ENCODE measurements at regions not wholly inside any gene's neighbourhood (a gene's known extent, or its start where the extent isn't known, plus 50 kb on each side); places are given as distances from the start of the nearest gene placed in this dataset.
A peak's percentile ranks its signal among the peaks of the same experiment; 100 is the strongest.

- peak; percentile 69 for DNase-seq (ENCODE audit: low spot score)
Observed at GRCh38 chr12:107402041-107403022, 283.3 kb upstream of the PWP1 start.

- peak; percentile 62 for DNase-seq (ENCODE audit: low spot score)
Observed at GRCh38 chr12:107404981-107405380, 280.6 kb upstream of the PWP1 start.

GRCh38 chr12:107405436-107405835 is 280.2 kb upstream of the PWP1 start:
- no peak for DNase-seq (ENCODE audit: low spot score)

DNA sequence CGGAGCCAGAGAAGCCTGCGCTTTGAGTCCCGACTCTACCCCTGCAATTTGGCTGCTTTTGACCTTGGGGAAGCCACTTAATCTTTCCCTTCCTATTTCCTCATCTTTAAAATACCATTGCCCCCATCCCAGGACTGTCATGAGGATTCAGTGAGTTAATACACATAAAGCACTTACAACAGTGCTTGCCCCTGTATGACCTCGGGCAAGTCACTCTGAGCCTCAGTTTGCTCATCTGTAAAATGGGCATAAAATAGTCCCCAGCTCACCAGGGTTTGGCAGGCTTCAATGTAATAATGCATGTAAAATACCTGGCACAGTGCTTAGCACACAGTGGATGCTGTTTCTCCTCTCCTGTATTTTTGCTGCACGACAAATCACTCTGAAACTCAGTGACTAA is 278.7 kb upstream of the PWP1 start:
- DNase-seq (ENCODE audit: low spot score) = no peak

GRCh38 chr12:107411792-107412535 is 273.6 kb upstream of the PWP1 start:
- DNase-seq (ENCODE audit: low spot score) = peak; percentile 57

- DNase-seq (ENCODE audit: low spot score) = peak; percentile 50
Observed at GRCh38 chr12:107415071-107415470, 270.5 kb upstream of the PWP1 start.

GRCh38 chr12:107415834-107416233 is 269.8 kb upstream of the PWP1 start:
- DNase-seq (ENCODE audit: low spot score) = no peak

GRCh38 chr12:107417004-107417403 is 268.6 kb upstream of the PWP1 start:
- no peak for DNase-seq (ENCODE audit: low spot score)

DNA sequence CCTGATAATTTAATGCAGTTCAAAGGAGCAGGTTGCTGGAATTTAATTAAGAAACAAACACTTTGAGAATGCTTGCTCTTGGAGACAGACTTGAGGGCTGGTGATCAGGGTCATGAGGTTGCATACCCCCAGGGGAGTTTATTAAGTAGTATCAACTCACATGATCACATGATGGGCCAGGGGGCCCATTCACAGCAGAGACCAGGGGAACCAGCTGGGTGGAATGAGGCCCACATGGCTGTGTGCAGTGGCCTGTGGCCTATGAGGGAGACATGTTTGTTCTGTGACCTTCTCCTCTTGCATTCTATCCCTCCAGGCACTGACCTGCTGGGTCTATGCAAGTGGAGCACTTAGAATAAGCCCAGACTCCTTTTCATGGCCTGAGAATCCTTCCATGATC is 266.6 kb upstream of the PWP1 start:
- no peak for DNase-seq (ENCODE audit: low spot score)

DNA sequence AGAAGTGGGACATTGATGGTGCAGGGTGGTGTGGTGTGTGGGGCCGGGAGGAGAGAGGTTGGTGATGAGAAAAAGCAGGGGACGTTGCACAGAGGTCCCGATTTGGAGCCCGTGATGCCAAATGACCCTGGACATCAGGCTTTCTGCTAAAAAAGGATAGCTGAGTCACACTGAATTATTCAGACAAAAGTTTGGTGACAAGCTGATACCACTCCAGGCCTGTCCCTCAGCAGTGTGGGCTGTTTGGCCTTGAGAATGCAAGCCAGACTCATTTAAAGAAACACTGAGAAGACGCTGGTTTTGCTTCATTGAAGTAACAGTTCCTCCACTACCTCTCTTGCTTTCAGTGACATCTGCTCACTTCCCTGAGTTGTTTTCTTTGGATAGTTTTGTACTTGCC is 262.1 kb upstream of the PWP1 start:
- DNase-seq (ENCODE audit: low spot score) = no peak

GRCh38 chr12:107429006-107429705 is 256.4 kb upstream of the PWP1 start:
- no peak for DNase-seq (ENCODE audit: low spot score)

DNA sequence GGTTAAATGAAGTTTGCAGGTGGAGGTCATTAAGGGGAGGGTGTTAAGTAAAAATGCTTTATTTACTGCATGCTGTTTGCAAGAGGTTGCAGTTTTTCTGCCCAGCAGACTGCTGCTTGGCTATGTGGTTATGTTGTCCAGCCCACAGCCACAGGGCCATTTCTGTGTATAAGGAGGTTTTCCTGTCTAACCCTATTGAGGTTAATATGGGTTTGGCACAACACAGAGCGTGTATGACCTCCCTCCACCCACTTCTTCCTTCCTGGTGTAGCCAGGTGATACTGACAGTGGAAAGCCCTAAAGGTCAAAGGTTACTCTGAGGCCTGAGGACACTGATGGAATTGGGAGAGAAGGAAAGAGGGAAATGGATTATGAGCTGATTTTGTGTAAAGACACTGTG is 253.7 kb upstream of the PWP1 start:
- DNase-seq (ENCODE audit: low spot score) = no peak

GRCh38 chr12:107435072-107435471 is 250.5 kb upstream of the PWP1 start:
- DNase-seq (ENCODE audit: low spot score) = no peak

DNA sequence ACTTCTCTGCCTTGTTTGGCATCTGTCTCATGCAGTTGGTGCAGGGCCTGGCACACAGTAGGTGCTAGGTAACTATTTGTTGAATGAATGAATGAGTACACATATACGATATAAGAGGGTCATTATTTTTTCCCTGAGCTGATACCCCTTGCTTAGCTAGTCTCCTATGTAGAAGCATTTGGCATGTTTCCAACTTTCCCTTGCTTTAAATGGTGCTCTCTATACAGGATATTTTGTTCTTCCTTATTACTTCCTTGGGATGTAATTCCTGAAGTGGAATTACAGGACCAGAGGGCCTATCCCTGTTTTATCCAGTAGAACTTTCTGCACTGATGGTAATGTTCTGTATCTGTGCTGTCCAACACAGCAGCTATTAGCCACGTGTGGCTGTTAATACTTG is 250.1 kb upstream of the PWP1 start:
- DNase-seq (ENCODE audit: low spot score) = no peak

- no peak for DNase-seq (ENCODE audit: low spot score)
Observed at GRCh38 chr12:107436376-107436775, 249.2 kb upstream of the PWP1 start.

DNA sequence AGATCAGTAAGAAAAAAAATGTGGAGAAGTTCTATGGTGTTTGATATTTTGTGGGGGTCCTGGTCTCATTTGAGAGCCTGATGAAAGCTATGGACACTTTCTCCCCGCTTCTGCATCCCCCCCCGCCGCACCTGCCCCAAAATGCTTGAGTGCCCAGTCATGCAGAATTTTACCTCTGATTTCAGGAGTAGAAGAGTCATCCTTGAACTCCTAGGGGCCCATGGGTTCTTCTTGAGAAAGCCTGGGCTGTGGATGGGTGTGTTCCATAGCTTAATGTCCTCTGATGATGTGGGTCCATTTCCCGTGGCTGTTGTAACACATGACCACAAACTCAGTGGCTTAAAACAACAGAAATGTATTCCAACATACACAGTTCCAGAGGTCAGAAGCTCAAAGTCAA is 248.8 kb upstream of the PWP1 start:
- no peak for DNase-seq (ENCODE audit: low spot score)

DNA sequence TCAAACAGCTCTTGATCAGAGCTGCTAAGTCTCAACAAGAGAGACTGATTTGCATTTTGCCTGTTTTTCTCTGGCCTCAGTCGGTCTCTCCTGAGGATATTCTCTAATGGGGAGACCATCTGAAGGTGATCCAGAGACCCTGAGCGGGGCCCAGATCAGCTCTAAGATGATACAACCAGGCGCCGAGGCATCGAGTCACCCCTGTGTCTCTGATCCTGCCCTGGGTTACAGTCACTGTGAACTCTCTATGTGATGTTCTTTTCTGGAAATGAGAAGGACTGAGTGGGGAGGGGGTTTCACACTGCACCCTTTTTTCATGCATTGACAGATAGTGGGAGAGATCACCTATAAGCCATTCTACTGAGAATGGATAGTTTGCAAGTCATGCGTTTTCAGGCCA is 247.6 kb upstream of the PWP1 start:
- no peak for DNase-seq (ENCODE audit: low spot score)

- no peak for DNase-seq (ENCODE audit: low spot score)
Observed at GRCh38 chr12:107439026-107439738, 246.4 kb upstream of the PWP1 start.

DNA sequence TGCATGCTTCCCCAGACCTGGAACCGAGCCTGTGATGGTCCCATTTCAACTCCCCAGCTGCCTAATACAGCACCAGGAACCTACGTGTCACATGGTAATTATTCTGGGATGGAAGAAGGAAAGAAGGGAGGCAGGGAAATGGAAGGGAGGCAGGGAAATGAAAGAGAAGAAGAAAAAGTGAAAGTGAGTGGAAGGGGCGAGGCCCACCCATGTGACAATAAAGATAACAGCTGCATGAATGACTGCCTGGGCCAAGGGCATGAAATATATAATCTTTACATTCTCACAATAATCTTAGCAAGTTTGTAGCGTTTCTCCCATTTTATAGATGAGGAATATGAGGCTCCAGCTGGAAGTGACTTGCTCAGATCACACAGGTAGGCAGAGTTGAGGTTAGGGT is 245.0 kb upstream of the PWP1 start:
- DNase-seq (ENCODE audit: low spot score) = no peak

- no peak for DNase-seq (ENCODE audit: low spot score)
Observed at GRCh38 chr12:107441665-107442300, 243.8 kb upstream of the PWP1 start.

GRCh38 chr12:107442326-107442987 is 243.1 kb upstream of the PWP1 start:
- DNase-seq (ENCODE audit: low spot score) = no peak
